ENCODE measurements at regions not wholly inside any gene's neighbourhood (a gene's known extent, or its start where the extent isn't known, plus 50 kb on each side); places are given as distances from the start of the nearest gene placed in this dataset.

- Histone ChIP-seq H3K27ac (no peak overlapping the region), H3K9me3 (ENCODE audit: low read depth) (no peaks in the 10 kb centered on the region), H3K4me3 (no peak overlapping the region), H3K36me3 (no peaks in the 10 kb centered on the region), H3K4me1 (ENCODE audit: low read depth) (no peaks in the 10 kb centered on the region), H3K27me3 (peaks cover 4% of the 10 kb centered on the region)
- no peak for TF ChIP-seq CTCF (IDR thresholded peaks at IDR 0.05; ENCODE audit: low read depth, low read length)
- DNase-seq (ENCODE audit: low read depth in 1 of 2, low spot score in 1 of 2) = no peak
These were observed 143.3 kb upstream of the TMTC4 start for GRCh38 chr13:100817928-100818327.

GRCh38 chr13:100815476-100816046 lies 141.0 kb upstream of the TMTC4 start:
- no peak for TF ChIP-seq CTCF (IDR thresholded peaks at IDR 0.05; ENCODE audit: low read depth, low read length)
- no peak overlapping the region for H3K4me3 ChIP-seq
- no peak overlapping the region for H3K27ac ChIP-seq
- DNase-seq (ENCODE audit: low read depth in 1 of 2, low spot score in 1 of 2) = no peak
- no peaks in the 10 kb centered on the region for H3K36me3 ChIP-seq
- H3K27me3 ChIP-seq = peaks cover 23% of the 10 kb centered on the region
- no peaks in the 10 kb centered on the region for H3K9me3 ChIP-seq (ENCODE audit: low read depth)
- no peaks in the 10 kb centered on the region for H3K4me1 ChIP-seq (ENCODE audit: low read depth)

- H3K27me3 ChIP-seq = peaks cover 48% of the 10 kb centered on the region
- no peak for TF ChIP-seq CTCF (IDR thresholded peaks at IDR 0.05; ENCODE audit: low read depth, low read length)
- DNase-seq (ENCODE audit: low read depth in 1 of 2, low spot score in 1 of 2) = no peak
- no peaks in the 10 kb centered on the region for H3K4me1 ChIP-seq (ENCODE audit: low read depth)
- H3K9me3 ChIP-seq (ENCODE audit: low read depth) = no peaks in the 10 kb centered on the region
- H3K27ac ChIP-seq = no peak overlapping the region
- no peak overlapping the region for H3K4me3 ChIP-seq
- no peaks in the 10 kb centered on the region for H3K36me3 ChIP-seq
These were observed 138.5 kb upstream of the TMTC4 start for GRCh38 chr13:100812982-100813584.

- Histone ChIP-seq H3K9me3 (ENCODE audit: low read depth) (no peaks in the 10 kb centered on the region), H3K4me1 (ENCODE audit: low read depth) (no peaks in the 10 kb centered on the region), H3K27me3 (peaks cover 59% of the 10 kb centered on the region), H3K27ac (no peak overlapping the region), H3K36me3 (no peaks in the 10 kb centered on the region), H3K4me3 (no peak overlapping the region)
- no peak for DNase-seq (ENCODE audit: low read depth in 1 of 2, low spot score in 1 of 2)
- TF ChIP-seq CTCF (IDR thresholded peaks at IDR 0.05; ENCODE audit: low read depth, low read length) = no peak
These were observed 137.3 kb upstream of the TMTC4 start for GRCh38 chr13:100811928-100812327.

GRCh38 chr13:100811024-100811865 lies 136.7 kb upstream of the TMTC4 start:
- Histone ChIP-seq H3K4me3 (no peak overlapping the region), H3K27me3 (peaks cover 60% of the 10 kb centered on the region), H3K4me1 (ENCODE audit: low read depth) (peaks cover 2% of the 10 kb centered on the region), H3K9me3 (ENCODE audit: low read depth) (no peaks in the 10 kb centered on the region), H3K36me3 (no peaks in the 10 kb centered on the region), H3K27ac (no peak overlapping the region)
- no peak for DNase-seq (ENCODE audit: low read depth in 1 of 2, low spot score in 1 of 2)
- TF ChIP-seq CTCF (IDR thresholded peaks at IDR 0.05; ENCODE audit: low read depth, low read length) = no peak
